ENCODE measurements at regions not wholly inside any gene's neighbourhood (a gene's known extent, or its start where the extent isn't known, plus 50 kb on each side); places are given as distances from the start of the nearest gene placed in this dataset.

- DNase-seq = no peak
- Mint-ChIP-seq H3K4me3 (no peak overlapping the region), H3K36me3 (no peaks in the 10 kb centered on the region), H3K4me1 (ENCODE audit: low read depth) (no peaks in the 10 kb centered on the region), H3K27ac (no peak overlapping the region), H3K27me3 (no peaks in the 10 kb centered on the region), H3K9me3 (peaks cover 13% of the 10 kb centered on the region)
- intact Hi-C loops (cut with micrococcal nuclease) = no loop called here
- ChIA-PET POLR2A (no interaction called here), CTCF (no interaction called here)
Observed at GRCh38 chr20:12399110-12399836, 481.6 kb downstream of the BTBD3 start.

- Mint-ChIP-seq H3K36me3 (no peaks in the 10 kb centered on the region), H3K4me3 (no peak overlapping the region), H3K9me3 (peaks cover 37% of the 10 kb centered on the region), H3K27me3 (no peaks in the 10 kb centered on the region), H3K27ac (no peak overlapping the region), H3K4me1 (ENCODE audit: low read depth) (no peaks in the 10 kb centered on the region)
- ChIA-PET CTCF (no interaction called here), POLR2A (no interaction called here)
- no peak for DNase-seq
- intact Hi-C loops (cut with micrococcal nuclease) = no loop called here
Observed at GRCh38 chr20:12404941-12405340, 487.2 kb downstream of the BTBD3 start.

GRCh38 chr20:12406978-12407377, 489.3 kb downstream of the BTBD3 start:
- no peaks in the 10 kb centered on the region for H3K4me1 Mint-ChIP-seq (ENCODE audit: low read depth)
- intact Hi-C loops (cut with micrococcal nuclease) = no loop called here
- H3K9me3 Mint-ChIP-seq = peaks cover 45% of the 10 kb centered on the region
- H3K36me3 Mint-ChIP-seq = no peaks in the 10 kb centered on the region
- no peak overlapping the region for H3K4me3 Mint-ChIP-seq
- ChIA-PET POLR2A (no interaction called here), CTCF (no interaction called here)
- H3K27ac Mint-ChIP-seq = no peak overlapping the region
- no peaks in the 10 kb centered on the region for H3K27me3 Mint-ChIP-seq
- no peak for DNase-seq

- H3K27me3 Mint-ChIP-seq = no peaks in the 10 kb centered on the region
- POLR2A ChIA-PET = no interaction called here
- peaks cover 38% of the 10 kb centered on the region for H3K9me3 Mint-ChIP-seq
- CTCF ChIA-PET = no interaction called here
- DNase-seq = no peak
- no peak overlapping the region for H3K27ac Mint-ChIP-seq
- H3K4me1 Mint-ChIP-seq (ENCODE audit: low read depth) = no peaks in the 10 kb centered on the region
- no peaks in the 10 kb centered on the region for H3K36me3 Mint-ChIP-seq
- no peak overlapping the region for H3K4me3 Mint-ChIP-seq
- intact Hi-C loops (cut with micrococcal nuclease) = no loop called here
Observed at GRCh38 chr20:12409501-12409900, 491.8 kb downstream of the BTBD3 start.

GRCh38 chr20:12410783-12411182, 493.1 kb downstream of the BTBD3 start:
- no peaks in the 10 kb centered on the region for H3K27me3 Mint-ChIP-seq
- no peaks in the 10 kb centered on the region for H3K36me3 Mint-ChIP-seq
- ChIA-PET CTCF (no interaction called here), POLR2A (no interaction called here)
- DNase-seq = no peak
- H3K27ac Mint-ChIP-seq = no peak overlapping the region
- intact Hi-C loops (cut with micrococcal nuclease) = no loop called here
- peaks cover 41% of the 10 kb centered on the region for H3K9me3 Mint-ChIP-seq
- H3K4me3 Mint-ChIP-seq = no peak overlapping the region
- no peaks in the 10 kb centered on the region for H3K4me1 Mint-ChIP-seq (ENCODE audit: low read depth)

GRCh38 chr20:12411246-12411940, 493.7 kb downstream of the BTBD3 start:
- no peaks in the 10 kb centered on the region for H3K4me1 Mint-ChIP-seq (ENCODE audit: low read depth)
- H3K27me3 Mint-ChIP-seq = no peaks in the 10 kb centered on the region
- ChIA-PET POLR2A (no interaction called here), CTCF (no interaction called here)
- no peak for DNase-seq
- no peak overlapping the region for H3K4me3 Mint-ChIP-seq
- H3K36me3 Mint-ChIP-seq = no peaks in the 10 kb centered on the region
- intact Hi-C loops (cut with micrococcal nuclease) = no loop called here
- H3K9me3 Mint-ChIP-seq = peaks cover 46% of the 10 kb centered on the region
- no peak overlapping the region for H3K27ac Mint-ChIP-seq

- intact Hi-C loops (cut with micrococcal nuclease) = no loop called here
- H3K36me3 Mint-ChIP-seq = no peaks in the 10 kb centered on the region
- CTCF ChIA-PET = no interaction called here
Observed at GRCh38 chr20:12413116-12413515, 495.4 kb downstream of the BTBD3 start.

GRCh38 chr20:12414446-12415274, 497.0 kb downstream of the BTBD3 start:
- DNase-seq = no peak
- Mint-ChIP-seq H3K9me3 (peaks cover 32% of the 10 kb centered on the region), H3K27me3 (no peaks in the 10 kb centered on the region), H3K4me1 (ENCODE audit: low read depth) (no peaks in the 10 kb centered on the region), H3K27ac (no peak overlapping the region), H3K36me3 (no peaks in the 10 kb centered on the region), H3K4me3 (no peak overlapping the region)
- intact Hi-C loops (cut with micrococcal nuclease) = no loop called here
- CTCF ChIA-PET = no interaction called here
- POLR2A ChIA-PET = no interaction called here

More at GRCh38 chr20:12413116-12413515, 495.4 kb downstream of the BTBD3 start:
- Mint-ChIP-seq H3K4me3 (no peak overlapping the region), H3K27ac (no peak overlapping the region), H3K27me3 (no peaks in the 10 kb centered on the region), H3K9me3 (peaks cover 38% of the 10 kb centered on the region), H3K4me1 (ENCODE audit: low read depth) (no peaks in the 10 kb centered on the region)
- no peak for DNase-seq
- POLR2A ChIA-PET = no interaction called here

GRCh38 chr20:12416281-12416680, 498.6 kb downstream of the BTBD3 start:
- Mint-ChIP-seq H3K27me3 (no peaks in the 10 kb centered on the region), H3K4me3 (no peak overlapping the region), H3K4me1 (ENCODE audit: low read depth) (no peaks in the 10 kb centered on the region), H3K36me3 (no peaks in the 10 kb centered on the region), H3K9me3 (peaks cover 27% of the 10 kb centered on the region), H3K27ac (no peak overlapping the region)
- CTCF ChIA-PET = no interaction called here
- intact Hi-C loops (cut with micrococcal nuclease) = no loop called here
- no peak for DNase-seq
- POLR2A ChIA-PET = no interaction called here

GRCh38 chr20:12433724-12434123, 516.0 kb downstream of the BTBD3 start:
- H3K4me1 Mint-ChIP-seq (ENCODE audit: low read depth) = no peaks in the 10 kb centered on the region
- no peaks in the 10 kb centered on the region for H3K27me3 Mint-ChIP-seq
- DNase-seq = no peak
- H3K27ac Mint-ChIP-seq = no peak overlapping the region
- CTCF ChIA-PET = no interaction called here
- no peaks in the 10 kb centered on the region for H3K36me3 Mint-ChIP-seq
- H3K4me3 Mint-ChIP-seq = no peak overlapping the region
- H3K9me3 Mint-ChIP-seq = peaks cover 15% of the 10 kb centered on the region
- POLR2A ChIA-PET = no interaction called here
- intact Hi-C loops (cut with micrococcal nuclease) = no loop called here

- ChIA-PET POLR2A (no interaction called here), CTCF (no interaction called here)
- intact Hi-C loops (cut with micrococcal nuclease) = no loop called here
- DNase-seq = no peak
- Mint-ChIP-seq H3K9me3 (peaks cover 19% of the 10 kb centered on the region), H3K4me3 (no peak overlapping the region), H3K36me3 (no peaks in the 10 kb centered on the region), H3K27me3 (no peaks in the 10 kb centered on the region), H3K4me1 (ENCODE audit: low read depth) (no peaks in the 10 kb centered on the region), H3K27ac (no peak overlapping the region)
Observed at GRCh38 chr20:12434672-12435071, 517.0 kb downstream of the BTBD3 start.

GRCh38 chr20:12435268-12435667, 517.6 kb downstream of the BTBD3 start:
- Mint-ChIP-seq H3K4me3 (no peak overlapping the region), H3K4me1 (ENCODE audit: low read depth) (no peaks in the 10 kb centered on the region), H3K27me3 (no peaks in the 10 kb centered on the region), H3K9me3 (peaks cover 19% of the 10 kb centered on the region), H3K36me3 (no peaks in the 10 kb centered on the region), H3K27ac (no peak overlapping the region)
- intact Hi-C loops (cut with micrococcal nuclease) = no loop called here
- POLR2A ChIA-PET = no interaction called here
- CTCF ChIA-PET = no interaction called here
- no peak for DNase-seq

- Mint-ChIP-seq H3K4me1 (ENCODE audit: low read depth) (no peaks in the 10 kb centered on the region), H3K4me3 (no peak overlapping the region), H3K27me3 (no peaks in the 10 kb centered on the region), H3K27ac (no peak overlapping the region), H3K36me3 (no peaks in the 10 kb centered on the region), H3K9me3 (peaks cover 20% of the 10 kb centered on the region)
- DNase-seq = no peak
- intact Hi-C loops (cut with micrococcal nuclease) = no loop called here
- CTCF ChIA-PET = no interaction called here
- POLR2A ChIA-PET = no interaction called here
Observed at GRCh38 chr20:12453711-12454110, 536.0 kb downstream of the BTBD3 start.

All from activated CD4-positive, alpha-beta memory T cell treated with anti-CD3 and anti-CD28 coated beads for 36 hours (primary cell).